Liver (tissue), 8 donors: ENCODE measurements at regions not wholly inside any gene's neighbourhood (a gene's known extent, or its start where the extent isn't known, plus 50 kb on each side); places are given as distances from the start of the nearest gene placed in this dataset.

Source experiments
- DNase-seq: peaks from one replicate; pipeline ENCODE4 v3.0.0-alpha.2; 2017; ENCODE audit warnings: low spot score
- H3K27ac ChIP-seq, 2 donors: one replicate each; pipeline ENCODE4 v1.7.0; 2013; ENCODE audit warnings: inconsistent platforms in 2 of 2, low read length in 2 of 2, control low read depth in 1 of 2, low read depth in 1 of 2, mild to moderate bottlenecking in 1 of 2
- H3K27me3 ChIP-seq, 4 donors: one replicate each; pipeline versions ENCODE4 v1.6.1 to v1.7.0; 2013; ENCODE audit warnings: low read length in 3 of 4, inconsistent platforms in 1 of 4, mild to moderate bottlenecking in 1 of 4, moderate library complexity in 1 of 4; ENCODE audit not compliant: control insufficient read depth in 4 of 4, insufficient read depth in 4 of 4
- H3K36me3 ChIP-seq, 4 donors: one replicate each; pipeline versions ENCODE4 v1.6.1 to v1.7.0; 2013; ENCODE audit warnings: low read length in 3 of 4, mild to moderate bottlenecking in 3 of 4, low read depth in 1 of 4, moderate library complexity in 1 of 4; ENCODE audit not compliant: control insufficient read depth in 4 of 4, insufficient read depth in 3 of 4
- H3K4me1 ChIP-seq, 4 donors: one replicate each; pipeline versions ENCODE4 v1.6.1 to v1.7.0; 2013; ENCODE audit warnings: low read length in 3 of 4, mild to moderate bottlenecking in 3 of 4, moderate library complexity in 1 of 4; ENCODE audit not compliant: control insufficient read depth in 4 of 4, insufficient read depth in 4 of 4
- H3K4me3 ChIP-seq, 3 donors: one replicate each; pipeline versions ENCODE4 v1.6.1 to v1.7.0; 2013; ENCODE audit warnings: low read length in 3 of 3, control low read depth in 1 of 3, low read depth in 1 of 3, mild to moderate bottlenecking in 1 of 3
- H3K9ac ChIP-seq, 2 donors: one replicate each; pipeline ENCODE4 v1.7.0; 2013; ENCODE audit warnings: low read length in 2 of 2, mild to moderate bottlenecking in 2 of 2, moderate library complexity in 2 of 2, control low read depth in 1 of 2, low read depth in 1 of 2
- H3K9me3 ChIP-seq, 4 donors: one replicate each; pipeline versions ENCODE4 v1.6.1 to v1.7.0; 2013; ENCODE audit warnings: low read length in 3 of 4; ENCODE audit not compliant: control insufficient read depth in 4 of 4
- EGR1 ChIP-seq, 2 donors: IDR thresholded peaks; 2 replicates each; pipeline ENCODE4 v1.6.1; 2016 to 2018; ENCODE audit warnings: antibody characterized with exemption in 2 of 2, low read depth in 2 of 2
- FOXA1 ChIP-seq: IDR thresholded peaks from 2 replicates; pipeline ENCODE4 v1.6.1; 2016; ENCODE audit warnings: antibody characterized with exemption
- FOXA2 ChIP-seq: IDR thresholded peaks from 2 replicates; pipeline ENCODE4 v1.6.1; 2016; ENCODE audit warnings: antibody characterized with exemption
- GABPA ChIP-seq, 2 donors: IDR thresholded peaks in 1 of 2; conservative IDR thresholded peaks in 1 of 2; 2 replicates each; pipeline ENCODE4 v1.6.1; 2016; ENCODE audit warnings: antibody characterized with exemption in 2 of 2, mild to moderate bottlenecking in 1 of 2, moderate library complexity in 1 of 2
- HNF4A ChIP-seq, 2 donors: conservative IDR thresholded peaks; 2 replicates each; pipeline ENCODE4 v1.6.1; 2016; ENCODE audit warnings: antibody characterized with exemption in 2 of 2, mild to moderate bottlenecking in 2 of 2
- HNF4G ChIP-seq: IDR thresholded peaks from 2 replicates; pipeline ENCODE4 v1.6.1; 2016; ENCODE audit warnings: antibody characterized with exemption
- JUND ChIP-seq, 2 donors: IDR thresholded peaks; 2 replicates each; pipeline ENCODE4 v1.6.1; 2016; ENCODE audit warnings: antibody characterized with exemption in 2 of 2
- NR2F2 ChIP-seq: IDR thresholded peaks from 2 replicates; pipeline ENCODE4 v1.6.1; 2016; ENCODE audit warnings: antibody characterized with exemption
- RAD21 ChIP-seq, 2 donors: IDR thresholded peaks; 2 replicates each; pipeline ENCODE4 v1.6.1; 2016; ENCODE audit warnings: antibody characterized with exemption in 2 of 2, mild to moderate bottlenecking in 2 of 2
- SP1 ChIP-seq: IDR thresholded peaks from 2 replicates; pipeline ENCODE4 v1.6.1; 2018; ENCODE audit warnings: antibody characterized with exemption, mild to moderate bottlenecking
- TAF1 ChIP-seq: conservative IDR thresholded peaks from 2 replicates; pipeline ENCODE4 v1.6.1; 2016; ENCODE audit warnings: antibody characterized with exemption, mild to moderate bottlenecking
- YY1 ChIP-seq: IDR thresholded peaks from 2 replicates; pipeline ENCODE4 v1.6.1; 2016; ENCODE audit warnings: antibody characterized with exemption, mild to moderate bottlenecking
- WGBS: extraction: QIAGEN DNeasy Blood & Tissue Kit; methylation state at CpG from one replicate; pipeline ENCODE4 v1.1.7; 2013; 5-methylcytosine and 5-hydroxymethylcytosine counted together
- TF ChIP-seq, protein P1 (sequence below): fragments of 150-350 bp; IDR thresholded peaks from 2 replicates; pipeline ENCODE4 v1.5.1; 2017; ENCODE audit warnings: improper control_type of control experiment, low read depth, low read length; ENCODE audit not compliant: missing input control
- TF ChIP-seq, protein P2 (sequence below): IDR thresholded peaks from 2 replicates; pipeline ENCODE4 v1.6.1; 2016; ENCODE audit warnings: antibody characterized with exemption
- TF ChIP-seq, protein P3 (sequence below): IDR thresholded peaks from 2 replicates; pipeline ENCODE4 v1.6.1; 2016; ENCODE audit warnings: antibody characterized with exemption
- TF ChIP-seq, protein P4 (sequence below): IDR thresholded peaks from 2 replicates; pipeline ENCODE4 v1.6.1; 2016; ENCODE audit warnings: antibody characterized with exemption
- TF ChIP-seq, protein P5 (sequence below): IDR thresholded peaks from 2 replicates; pipeline ENCODE4 v1.6.1; 2016; ENCODE audit warnings: antibody characterized with exemption, mild to moderate bottlenecking
- donor health status: healthy.
- donor health status: healthy.
- donor health status: healthy.
- donor health status: healthy.
- donor health status: healthy.

DNA sequence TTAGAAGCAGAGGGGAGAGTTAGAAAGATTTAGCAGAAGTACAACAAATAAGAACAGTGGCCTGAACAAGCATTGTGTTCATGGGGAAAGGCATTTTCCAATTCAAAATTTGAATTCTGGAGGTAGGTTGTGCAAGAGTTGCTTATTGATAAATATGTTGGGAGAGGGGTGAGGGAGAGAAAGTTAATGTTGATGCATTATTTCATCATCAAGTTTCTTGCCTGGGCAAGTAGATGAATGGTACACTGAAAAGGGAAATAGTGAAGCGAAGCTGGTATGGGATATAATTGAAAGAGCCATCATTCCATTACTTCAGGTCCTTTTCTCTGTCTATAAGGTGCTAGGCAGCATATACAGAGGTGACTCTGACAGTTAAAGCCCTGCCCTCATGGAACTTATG lies 288.9 kb upstream of the GBE1 start:
- TF ChIP-seq, protein P1, sequence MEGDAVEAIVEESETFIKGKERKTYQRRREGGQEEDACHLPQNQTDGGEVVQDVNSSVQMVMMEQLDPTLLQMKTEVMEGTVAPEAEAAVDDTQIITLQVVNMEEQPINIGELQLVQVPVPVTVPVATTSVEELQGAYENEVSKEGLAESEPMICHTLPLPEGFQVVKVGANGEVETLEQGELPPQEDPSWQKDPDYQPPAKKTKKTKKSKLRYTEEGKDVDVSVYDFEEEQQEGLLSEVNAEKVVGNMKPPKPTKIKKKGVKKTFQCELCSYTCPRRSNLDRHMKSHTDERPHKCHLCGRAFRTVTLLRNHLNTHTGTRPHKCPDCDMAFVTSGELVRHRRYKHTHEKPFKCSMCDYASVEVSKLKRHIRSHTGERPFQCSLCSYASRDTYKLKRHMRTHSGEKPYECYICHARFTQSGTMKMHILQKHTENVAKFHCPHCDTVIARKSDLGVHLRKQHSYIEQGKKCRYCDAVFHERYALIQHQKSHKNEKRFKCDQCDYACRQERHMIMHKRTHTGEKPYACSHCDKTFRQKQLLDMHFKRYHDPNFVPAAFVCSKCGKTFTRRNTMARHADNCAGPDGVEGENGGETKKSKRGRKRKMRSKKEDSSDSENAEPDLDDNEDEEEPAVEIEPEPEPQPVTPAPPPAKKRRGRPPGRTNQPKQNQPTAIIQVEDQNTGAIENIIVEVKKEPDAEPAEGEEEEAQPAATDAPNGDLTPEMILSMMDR: no peak
- no peak for TF ChIP-seq HNF4A (conservative IDR thresholded peaks at IDR 0.05)
- TF ChIP-seq, protein P2, sequence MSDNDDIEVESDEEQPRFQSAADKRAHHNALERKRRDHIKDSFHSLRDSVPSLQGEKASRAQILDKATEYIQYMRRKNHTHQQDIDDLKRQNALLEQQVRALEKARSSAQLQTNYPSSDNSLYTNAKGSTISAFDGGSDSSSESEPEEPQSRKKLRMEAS: no peak
- no peak for TF ChIP-seq GABPA (IDR thresholded peaks at IDR 0.05 in 1 of 2, conservative IDR thresholded peaks at IDR 0.05 in 1 of 2)
- TF ChIP-seq YY1: no peak
- no peak for TF ChIP-seq JUND (IDR thresholded peaks at IDR 0.05)
- TF ChIP-seq, protein P3, sequence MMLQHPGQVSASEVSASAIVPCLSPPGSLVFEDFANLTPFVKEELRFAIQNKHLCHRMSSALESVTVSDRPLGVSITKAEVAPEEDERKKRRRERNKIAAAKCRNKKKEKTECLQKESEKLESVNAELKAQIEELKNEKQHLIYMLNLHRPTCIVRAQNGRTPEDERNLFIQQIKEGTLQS: no peak
- no peak for TF ChIP-seq EGR1 (IDR thresholded peaks at IDR 0.05; ENCODE audit: low read depth in 2 of 2)
- TF ChIP-seq, protein P4, sequence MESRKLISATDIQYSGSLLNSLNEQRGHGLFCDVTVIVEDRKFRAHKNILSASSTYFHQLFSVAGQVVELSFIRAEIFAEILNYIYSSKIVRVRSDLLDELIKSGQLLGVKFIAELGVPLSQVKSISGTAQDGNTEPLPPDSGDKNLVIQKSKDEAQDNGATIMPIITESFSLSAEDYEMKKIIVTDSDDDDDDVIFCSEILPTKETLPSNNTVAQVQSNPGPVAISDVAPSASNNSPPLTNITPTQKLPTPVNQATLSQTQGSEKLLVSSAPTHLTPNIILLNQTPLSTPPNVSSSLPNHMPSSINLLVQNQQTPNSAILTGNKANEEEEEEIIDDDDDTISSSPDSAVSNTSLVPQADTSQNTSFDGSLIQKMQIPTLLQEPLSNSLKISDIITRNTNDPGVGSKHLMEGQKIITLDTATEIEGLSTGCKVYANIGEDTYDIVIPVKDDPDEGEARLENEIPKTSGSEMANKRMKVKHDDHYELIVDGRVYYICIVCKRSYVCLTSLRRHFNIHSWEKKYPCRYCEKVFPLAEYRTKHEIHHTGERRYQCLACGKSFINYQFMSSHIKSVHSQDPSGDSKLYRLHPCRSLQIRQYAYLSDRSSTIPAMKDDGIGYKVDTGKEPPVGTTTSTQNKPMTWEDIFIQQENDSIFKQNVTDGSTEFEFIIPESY: no peak
- no peak for TF ChIP-seq TAF1
- TF ChIP-seq, protein P5, sequence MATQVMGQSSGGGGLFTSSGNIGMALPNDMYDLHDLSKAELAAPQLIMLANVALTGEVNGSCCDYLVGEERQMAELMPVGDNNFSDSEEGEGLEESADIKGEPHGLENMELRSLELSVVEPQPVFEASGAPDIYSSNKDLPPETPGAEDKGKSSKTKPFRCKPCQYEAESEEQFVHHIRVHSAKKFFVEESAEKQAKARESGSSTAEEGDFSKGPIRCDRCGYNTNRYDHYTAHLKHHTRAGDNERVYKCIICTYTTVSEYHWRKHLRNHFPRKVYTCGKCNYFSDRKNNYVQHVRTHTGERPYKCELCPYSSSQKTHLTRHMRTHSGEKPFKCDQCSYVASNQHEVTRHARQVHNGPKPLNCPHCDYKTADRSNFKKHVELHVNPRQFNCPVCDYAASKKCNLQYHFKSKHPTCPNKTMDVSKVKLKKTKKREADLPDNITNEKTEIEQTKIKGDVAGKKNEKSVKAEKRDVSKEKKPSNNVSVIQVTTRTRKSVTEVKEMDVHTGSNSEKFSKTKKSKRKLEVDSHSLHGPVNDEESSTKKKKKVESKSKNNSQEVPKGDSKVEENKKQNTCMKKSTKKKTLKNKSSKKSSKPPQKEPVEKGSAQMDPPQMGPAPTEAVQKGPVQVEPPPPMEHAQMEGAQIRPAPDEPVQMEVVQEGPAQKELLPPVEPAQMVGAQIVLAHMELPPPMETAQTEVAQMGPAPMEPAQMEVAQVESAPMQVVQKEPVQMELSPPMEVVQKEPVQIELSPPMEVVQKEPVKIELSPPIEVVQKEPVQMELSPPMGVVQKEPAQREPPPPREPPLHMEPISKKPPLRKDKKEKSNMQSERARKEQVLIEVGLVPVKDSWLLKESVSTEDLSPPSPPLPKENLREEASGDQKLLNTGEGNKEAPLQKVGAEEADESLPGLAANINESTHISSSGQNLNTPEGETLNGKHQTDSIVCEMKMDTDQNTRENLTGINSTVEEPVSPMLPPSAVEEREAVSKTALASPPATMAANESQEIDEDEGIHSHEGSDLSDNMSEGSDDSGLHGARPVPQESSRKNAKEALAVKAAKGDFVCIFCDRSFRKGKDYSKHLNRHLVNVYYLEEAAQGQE: no peak
- no peak for TF ChIP-seq FOXA1
- TF ChIP-seq SP1: no peak
- no peak for TF ChIP-seq NR2F2
- TF ChIP-seq RAD21 (IDR thresholded peaks at IDR 0.05): no peak
- TF ChIP-seq HNF4G: no peak

DNA sequence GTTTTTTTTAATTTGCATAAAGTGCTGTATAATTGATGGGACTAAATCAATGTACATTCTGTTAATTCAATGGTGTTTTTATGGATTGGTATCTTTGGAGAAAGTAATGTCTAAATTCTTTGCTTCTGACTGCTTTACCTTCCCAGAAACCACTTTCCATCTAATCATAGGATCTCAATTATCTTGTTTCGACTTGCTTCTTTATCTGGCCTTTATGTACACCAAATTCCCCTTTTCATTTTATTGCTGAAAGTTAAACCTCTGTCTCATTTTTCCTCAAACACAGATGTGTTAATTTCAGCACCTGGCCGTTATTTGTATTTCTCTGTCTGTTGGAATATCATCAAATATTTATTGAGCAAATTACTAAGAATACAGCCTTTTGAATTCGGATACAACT lies 287.3 kb upstream of the GBE1 start:
- DNase-seq: no peak
- H3K27me3 ChIP-seq: no peaks in the 10 kb centered on the region
- H3K4me3 ChIP-seq: no peak overlapping the region
- H3K4me1 ChIP-seq: no peaks in the 10 kb centered on the region
- no peaks in the 10 kb centered on the region for H3K9me3 ChIP-seq
- WGBS: 61% methylated on average over 3 of the region's 3 CpGs
- H3K36me3 ChIP-seq: no peaks in the 10 kb centered on the region
- no peak overlapping the region for H3K27ac ChIP-seq
- H3K9ac ChIP-seq: no peak overlapping the region
- TF ChIP-seq, protein P1: no peak
- TF ChIP-seq JUND (IDR thresholded peaks at IDR 0.05) (no peak), RAD21 (IDR thresholded peaks at IDR 0.05) (no peak), FOXA1 (no peak), TAF1 (no peak), EGR1 (IDR thresholded peaks at IDR 0.05; ENCODE audit: low read depth in 2 of 2) (no peak), FOXA2 (no peak), NR2F2 (no peak), YY1 (no peak), HNF4A (conservative IDR thresholded peaks at IDR 0.05) (no peak), HNF4G (no peak)
- TF ChIP-seq, protein P5: no peak
- TF ChIP-seq, protein P2: no peak
- TF ChIP-seq, protein P3: no peak

More for the DNA sequence above, 288.9 kb upstream of the GBE1 start:
- WGBS: 90% methylated on average over 1 of the region's 1 CpG
- DNase-seq: no peak
- no peak overlapping the region for H3K9ac ChIP-seq
- H3K9me3 ChIP-seq: no peaks in the 10 kb centered on the region
- no peaks in the 10 kb centered on the region for H3K36me3 ChIP-seq
- H3K4me1 ChIP-seq: no peaks in the 10 kb centered on the region
- no peak overlapping the region for H3K4me3 ChIP-seq
- no peak overlapping the region for H3K27ac ChIP-seq
- H3K27me3 ChIP-seq: no peaks in the 10 kb centered on the region
